HG03280 (cell line): ENCODE measurements at regions not wholly inside any gene's neighbourhood (a gene's known extent, or its start where the extent isn't known, plus 50 kb on each side); places are given as distances from the start of the nearest gene placed in this dataset.
A peak's percentile ranks its signal among the peaks of the same experiment; 100 is the strongest.

ENCODE experiments used
- ATAC-seq: cut with Tn5 transposase; IDR thresholded peaks from one replicate; pipeline ENCODE4 v1.9.1; 2021; ENCODE audit warnings: mild to moderate bottlenecking, moderate library complexity; ENCODE audit not compliant: unreplicated experiment

DNA sequence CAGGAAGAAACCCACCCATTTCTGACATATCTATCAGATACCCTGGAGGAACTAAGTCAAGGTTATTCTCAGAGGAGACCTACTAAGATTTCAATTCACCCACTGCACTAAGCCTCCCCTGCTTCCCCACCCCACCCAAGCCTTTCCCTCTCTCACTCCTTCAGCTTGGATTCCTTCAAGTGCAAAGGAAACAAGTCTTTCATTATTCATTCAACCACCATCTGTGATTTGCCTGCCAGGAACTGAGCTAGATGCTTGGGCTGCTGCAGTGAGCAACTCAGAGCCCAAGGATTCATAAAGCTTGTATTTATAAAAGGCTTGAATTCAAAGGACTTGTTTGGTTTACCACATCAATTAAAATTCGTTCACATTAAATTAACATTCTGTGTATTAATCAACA is 161.3 kb downstream of the GXYLT1 start:
- ATAC-seq = no peak

DNA sequence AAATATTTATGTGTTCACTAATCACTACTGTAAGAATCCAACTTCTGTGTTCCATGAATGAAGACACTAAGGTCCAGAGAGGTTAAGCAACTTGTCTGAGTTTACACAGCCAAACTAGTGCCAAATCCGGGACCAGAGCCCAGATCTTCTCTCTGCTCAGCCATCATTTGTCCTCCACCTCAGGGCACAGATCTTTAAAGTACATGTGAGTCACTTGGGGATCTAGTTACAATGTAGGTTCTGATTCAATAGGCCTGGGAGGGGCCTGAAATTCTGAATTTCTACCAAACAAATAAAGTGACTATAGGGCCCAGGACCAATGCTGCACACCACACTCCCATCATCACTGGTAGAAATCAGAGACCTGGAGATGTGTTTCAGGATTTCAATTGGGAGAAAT is 162.9 kb downstream of the GXYLT1 start:
- ATAC-seq = no peak

- ATAC-seq = no peak
These were observed 163.7 kb downstream of the GXYLT1 start for GRCh38 chr12:41981013-41981412.

- ATAC-seq = no peak
These were observed 164.3 kb downstream of the GXYLT1 start for GRCh38 chr12:41980390-41980789.

DNA sequence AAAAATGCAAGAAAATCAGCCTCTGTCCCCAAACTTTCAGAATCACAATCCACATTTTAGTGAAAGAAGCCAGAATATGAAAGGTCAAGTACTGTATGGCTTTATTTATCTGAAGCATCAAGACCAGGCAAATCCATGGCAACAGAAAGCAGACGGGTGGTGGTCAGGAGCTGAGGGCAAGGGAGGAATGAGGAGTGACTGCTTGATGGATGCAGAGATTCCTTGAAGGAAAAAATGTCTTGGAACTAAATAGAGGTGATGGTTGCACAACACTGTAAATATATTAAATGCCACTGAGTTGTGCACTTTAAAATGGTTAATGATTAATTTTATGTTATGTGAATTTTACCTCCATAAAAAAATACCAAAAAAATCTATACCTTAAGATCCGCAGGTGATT is 165.1 kb downstream of the GXYLT1 start:
- no peak for ATAC-seq

GRCh38 chr12:41972598-41972997 is 172.1 kb downstream of the GXYLT1 start:
- no peak for ATAC-seq

GRCh38 chr12:41972196-41972595 is 172.5 kb downstream of the GXYLT1 start:
- ATAC-seq = no peak

DNA sequence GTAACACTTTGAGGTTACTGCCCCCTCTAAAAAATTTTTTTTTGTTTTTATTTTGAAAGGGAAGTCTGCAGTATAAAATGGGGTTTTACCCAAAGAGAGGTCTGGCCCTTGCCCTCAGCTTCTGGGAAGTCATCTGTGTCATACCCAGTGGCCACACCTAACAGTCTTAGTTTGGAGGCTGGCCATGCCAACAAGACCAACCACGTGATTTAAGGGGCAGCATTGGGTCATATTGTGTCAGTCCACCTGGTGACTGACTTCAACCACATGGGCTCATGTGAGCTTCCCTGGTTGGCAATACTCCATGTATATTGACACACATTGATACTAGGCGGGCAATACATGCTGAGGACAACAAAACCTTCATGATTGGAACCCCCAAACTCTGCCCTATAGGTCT is 173.9 kb downstream of the GXYLT1 start:
- no peak for ATAC-seq

DNA sequence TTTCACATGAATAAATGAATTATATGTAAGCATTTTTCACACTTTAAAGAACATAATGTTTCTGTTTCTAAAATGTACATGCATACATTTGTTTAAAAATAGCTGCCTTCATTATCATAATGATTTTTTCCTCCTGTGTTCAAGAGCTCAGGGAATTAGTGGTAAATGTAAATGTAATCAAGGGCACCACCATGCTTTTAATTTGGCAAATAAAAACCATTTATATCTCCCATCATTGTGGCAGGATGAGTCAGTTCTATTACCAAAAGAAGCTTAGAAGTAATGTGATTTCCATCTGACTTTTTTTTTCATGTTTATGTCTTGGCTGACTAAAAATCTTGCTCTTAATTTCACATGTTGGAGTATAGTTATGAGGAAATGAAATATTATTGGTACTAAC is 176.1 kb downstream of the GXYLT1 start:
- no peak for ATAC-seq

- no peak for ATAC-seq
These were observed 176.8 kb downstream of the GXYLT1 start for GRCh38 chr12:41967668-41968500.

DNA sequence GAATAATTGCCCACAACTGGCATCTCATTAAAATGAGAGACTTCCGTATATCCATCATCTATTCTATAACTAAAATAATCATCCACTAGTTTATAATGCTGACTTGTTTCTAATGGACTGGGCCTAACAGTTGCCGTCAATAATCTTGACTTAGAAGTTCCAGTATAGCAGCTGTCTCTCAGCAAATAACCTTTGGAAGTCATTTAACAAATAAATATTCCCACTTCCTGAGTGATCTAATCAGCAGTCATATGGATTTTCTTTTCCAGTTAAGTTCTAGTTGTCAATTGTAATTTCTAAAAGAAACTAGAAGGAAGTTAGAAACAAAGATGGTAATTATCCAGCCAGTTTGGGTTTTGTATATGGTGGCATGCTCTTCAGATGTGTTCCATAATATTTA is 177.8 kb downstream of the GXYLT1 start:
- ATAC-seq = no peak

DNA sequence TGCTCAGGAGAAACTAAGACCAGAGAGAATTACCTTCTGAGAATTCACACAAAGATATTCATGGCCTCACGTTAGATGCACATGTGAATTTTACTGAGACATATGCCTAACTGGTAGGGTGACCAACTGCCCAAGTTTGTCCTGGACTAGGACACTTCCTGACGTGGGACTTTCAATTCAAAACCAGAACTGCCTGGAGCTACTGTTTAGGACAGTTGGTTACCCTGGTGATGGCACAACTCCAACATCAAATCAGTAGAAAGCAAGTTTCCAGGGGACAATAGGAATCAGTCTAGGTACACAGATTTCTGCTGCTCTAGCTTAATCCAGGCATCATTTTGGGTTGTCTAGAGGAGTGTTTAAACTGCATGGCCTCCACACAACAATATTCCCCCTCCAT is 178.7 kb downstream of the GXYLT1 start:
- ATAC-seq = no peak

DNA sequence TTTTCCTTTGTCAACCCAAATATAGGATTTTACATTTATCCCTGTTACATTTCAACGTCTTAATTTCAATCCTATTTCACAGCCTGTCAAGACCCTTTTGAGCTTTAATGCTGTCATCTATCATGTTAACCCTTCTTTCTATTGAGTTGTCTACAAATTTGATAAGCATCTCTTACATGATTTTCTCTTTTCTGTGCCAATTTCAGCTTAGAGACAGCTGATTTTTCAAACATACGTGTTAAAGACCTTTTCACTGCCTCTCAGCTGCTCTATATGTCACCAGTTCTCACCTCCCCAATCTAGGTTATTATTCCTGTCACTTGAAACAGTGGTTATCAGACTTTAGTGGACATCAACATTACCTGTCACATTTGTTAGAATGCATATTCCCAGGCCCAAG is 181.3 kb downstream of the GXYLT1 start:
- ATAC-seq = no peak

GRCh38 chr12:41962171-41962572 is 182.5 kb downstream of the GXYLT1 start:
- ATAC-seq = no peak

DNA sequence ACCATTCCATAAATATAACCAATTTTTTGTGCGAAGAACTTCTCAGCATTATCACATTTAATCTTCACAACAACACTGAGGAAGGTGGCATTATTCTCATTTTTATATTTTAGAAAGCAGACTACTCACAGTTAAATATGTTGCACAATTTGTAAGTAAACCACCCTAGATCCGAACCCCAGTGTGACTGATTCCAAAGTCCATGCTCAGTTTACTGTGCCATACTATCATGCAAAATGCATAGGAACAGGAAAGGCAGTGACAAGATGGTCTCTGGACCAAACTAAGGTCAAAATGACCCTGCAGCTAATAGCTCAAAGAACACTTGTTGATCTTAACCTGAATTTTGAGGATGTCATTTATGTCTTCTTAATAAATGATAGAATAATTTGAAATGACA is 185.4 kb downstream of the GXYLT1 start:
- no peak for ATAC-seq

GRCh38 chr12:41956353-41956752 is 188.3 kb downstream of the GXYLT1 start:
- ATAC-seq = no peak

GRCh38 chr12:41950455-41950854 is 194.2 kb downstream of the GXYLT1 start:
- ATAC-seq = peak; percentile 77

DNA sequence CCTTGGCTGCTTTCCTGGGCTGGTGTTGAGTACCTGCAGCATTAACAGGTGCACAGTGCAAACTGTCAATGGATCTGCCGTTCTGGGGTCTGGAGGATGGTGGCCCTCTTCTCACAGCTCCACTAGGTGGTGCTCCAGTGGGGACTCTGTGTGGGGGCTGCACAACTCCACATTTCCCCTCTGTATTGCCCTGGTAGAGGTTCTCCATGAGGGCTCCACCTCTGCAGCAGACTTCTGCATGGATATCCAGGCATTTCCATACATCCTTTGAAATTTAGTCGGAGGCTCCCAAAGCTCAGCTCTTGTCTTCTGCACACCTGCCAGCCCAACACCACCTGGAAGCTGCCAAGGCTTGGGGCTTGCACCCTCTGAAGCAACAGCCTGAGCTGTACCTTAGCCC is 198.6 kb downstream of the GXYLT1 start:
- no peak for ATAC-seq

DNA sequence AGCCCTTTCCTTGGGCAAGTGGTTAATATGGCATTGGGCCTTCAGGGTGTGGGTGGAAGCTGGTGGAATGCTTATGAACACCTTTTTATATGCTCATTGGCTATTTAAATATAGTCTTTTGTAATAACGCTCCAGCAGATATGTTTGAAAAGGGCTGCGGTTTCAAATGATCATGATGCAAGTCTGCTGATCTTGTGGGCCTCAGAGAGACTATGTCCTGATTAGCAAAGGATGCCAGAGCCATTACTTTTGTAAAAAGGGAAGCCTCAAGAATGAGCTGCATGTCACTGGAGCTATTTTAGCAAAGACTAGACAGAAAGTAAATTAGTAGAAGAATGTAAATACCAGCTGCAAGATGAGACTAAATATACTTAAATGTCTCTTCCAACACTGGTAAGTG is 200.5 kb downstream of the GXYLT1 start:
- no peak for ATAC-seq

DNA sequence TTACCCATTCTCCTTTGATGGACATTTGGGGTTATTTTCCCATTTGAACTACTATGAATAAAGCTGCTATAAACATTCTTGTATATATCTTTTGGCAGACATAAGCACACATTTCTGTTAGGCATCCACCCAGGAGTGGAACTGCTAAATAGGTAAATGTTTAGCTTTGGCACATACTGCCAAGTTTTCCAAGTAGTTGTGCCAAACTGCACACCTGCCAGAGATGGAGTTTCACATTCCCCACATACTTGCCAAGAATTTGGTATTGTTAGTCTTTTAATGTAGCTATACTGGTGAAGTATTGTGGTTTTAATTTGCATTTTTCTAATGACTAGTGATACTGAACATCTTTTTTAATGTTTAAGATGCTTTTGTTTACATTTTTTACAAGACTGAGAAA is 201.0 kb downstream of the GXYLT1 start:
- no peak for ATAC-seq

DNA sequence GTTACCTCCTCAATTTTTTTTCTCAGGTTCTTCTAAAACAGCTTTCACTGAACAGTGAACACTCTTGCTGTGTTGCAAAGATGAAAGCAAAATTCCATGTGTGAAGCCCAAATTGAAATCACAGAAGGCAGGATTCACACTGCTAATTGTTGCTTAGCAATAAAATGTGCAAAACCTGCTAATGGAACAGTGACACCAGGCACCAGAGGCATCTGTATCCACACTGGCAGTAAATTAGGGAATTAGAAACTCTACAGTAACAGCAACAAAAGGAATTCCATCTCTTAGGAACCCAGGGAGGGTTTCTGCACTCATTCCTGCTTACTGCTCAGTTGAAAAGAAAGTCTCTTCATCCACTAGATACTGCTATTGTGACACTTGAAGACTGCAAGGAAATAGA is 202.3 kb downstream of the GXYLT1 start:
- ATAC-seq = no peak

DNA sequence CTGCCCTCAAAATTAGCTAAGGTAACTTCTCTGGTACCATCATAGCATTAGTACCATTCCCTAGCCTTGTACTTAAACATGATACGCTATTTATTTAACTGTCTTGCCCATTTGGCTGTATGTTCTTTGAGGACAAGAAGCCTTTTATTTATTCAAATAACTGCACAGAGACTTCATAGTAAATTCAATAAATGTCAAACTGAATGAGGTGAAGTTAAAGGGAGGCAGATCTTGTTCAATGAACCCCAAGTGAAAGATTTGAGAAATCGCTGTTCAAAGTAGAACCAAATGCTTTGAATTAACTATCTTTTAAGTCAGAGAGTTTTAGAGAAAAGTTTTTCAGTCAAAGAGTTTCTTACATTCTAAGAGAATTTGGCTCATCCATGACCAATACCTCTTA is 203.6 kb downstream of the GXYLT1 start:
- ATAC-seq = no peak

- ATAC-seq = no peak
These were observed 204.1 kb downstream of the GXYLT1 start for GRCh38 chr12:41940571-41940970.
